B cell (primary cell): ENCODE measurements at regions not wholly inside any gene's neighbourhood (a gene's known extent, or its start where the extent isn't known, plus 50 kb on each side); places are given as distances from the start of the nearest gene placed in this dataset.
"Not testable (repeated sequence)": the region's sequence is repeated elsewhere in the genome, so short reads cannot be mapped to it uniquely, and the experiment has no call there.

Experiments
- ATAC-seq: fragments of 200-7000 bp; cut with Tn5 transposase; one replicate; pipeline ENCODE4 v1.10.0; 2021; ENCODE audit warnings: low read depth, mild to moderate bottlenecking, moderate number of reproducible peaks, moderate library complexity
- CTCF ChIA-PET: fragments of 350-600 bp; sonication (Branson Sonifier 250); formaldehyde crosslinking; loops from one replicate; lab custom pipeline; 2021; ENCODE audit warnings: antibody characterized with exemption, inconsistent platforms; lab: Charles Lee
- POLR2A ChIA-PET: fragments of 350-600 bp; sonication (Branson Sonifier 250); formaldehyde crosslinking; loops from one replicate; lab custom pipeline; 2021; ENCODE audit warnings: antibody characterized with exemption; lab: Charles Lee
- DNase-seq: peaks from one replicate; pipeline ENCODE4 v3.0.0; 2013
- H2AFZ ChIP-seq: 2 replicates; pipeline ENCODE4 v1.6.1; 2012; ENCODE audit warnings: mild to moderate bottlenecking, low read depth, low read length; ENCODE audit not compliant: insufficient read depth, poor library complexity, severe bottlenecking
- H3K27ac ChIP-seq, 2 donors: 1 replicate in 1 of 2; 2 replicates in 1 of 2; pipeline ENCODE4 v1.5.1; 2012 to 2013; ENCODE audit warnings: low read length in 2 of 2, mild to moderate bottlenecking in 2 of 2, moderate library complexity in 1 of 2
- H3K27me3 ChIP-seq, 4 experiments: fragments of 200-600 bp in 1 of 4; sonication (generic) in 1 of 4; replicated peaks in 1 of 4; 1 replicate in 2 of 4; 2 replicates in 2 of 4; pipeline versions ENCODE4 v1.6.1 to v1.7.0; 2013 to 2016; ENCODE audit warnings: low read length in 3 of 4, mild to moderate bottlenecking in 2 of 4, mixed read lengths in 1 of 4, moderate library complexity in 1 of 4; ENCODE audit not compliant: insufficient read depth in 4 of 4, control insufficient read depth in 3 of 4; ENCODE audit errors: control extremely low read depth in 1 of 4
- H3K36me3 ChIP-seq, 2 experiments: replicated peaks in 1 of 2; 1 replicate in 1 of 2; 2 replicates in 1 of 2; pipeline versions ENCODE4 v1.6.1 to v1.7.1; 2013; ENCODE audit warnings: low read length in 1 of 2; ENCODE audit not compliant: insufficient read depth in 2 of 2, control insufficient read depth in 1 of 2; ENCODE audit errors: control extremely low read depth in 1 of 2, extremely low read depth in 1 of 2
- H3K4me1 ChIP-seq, 2 donors: fragments of 200-600 bp in 1 of 2; sonication (generic) in 1 of 2; 1 replicate in 1 of 2; 2 replicates in 1 of 2; pipeline versions ENCODE4 v1.5.1 to v1.6.1; 2013 to 2017; ENCODE audit warnings: low read length in 2 of 2; ENCODE audit not compliant: control insufficient read depth in 2 of 2, insufficient read depth in 2 of 2
- H3K4me2 ChIP-seq: replicated peaks from 2 replicates; pipeline ENCODE3; 2012; ENCODE audit warnings: mild to moderate bottlenecking, low read depth, low read length; ENCODE audit not compliant: poor library complexity, severe bottlenecking
- H3K4me3 ChIP-seq, 5 experiments: fragments of 200-600 bp in 1 of 5; sonication (generic) in 1 of 5; 1 replicate in 3 of 5; 2 replicates in 2 of 5; pipeline versions ENCODE4 v1.5.1 to v1.7.0; 2011 to 2016; ENCODE audit warnings: low read length in 4 of 5, mild to moderate bottlenecking in 4 of 5, low read depth in 2 of 5, control low read depth in 1 of 5, moderate library complexity in 1 of 5; ENCODE audit not compliant: insufficient read depth in 1 of 5; ENCODE audit errors: control extremely low read depth in 1 of 5, extremely low read depth in 1 of 5
- H3K79me2 ChIP-seq: fragments of 200-600 bp; sonication (generic); one replicate; pipeline ENCODE4 v1.6.0; 2016; ENCODE audit warnings: low read length; ENCODE audit not compliant: control insufficient read depth, insufficient read depth
- H3K9ac ChIP-seq: fragments of 200-600 bp; sonication (generic); 2 replicates; pipeline ENCODE4 v1.6.1; 2017; ENCODE audit warnings: mild to moderate bottlenecking, low read length, moderate library complexity
- H3K9me3 ChIP-seq, 3 donors: one replicate each; pipeline versions ENCODE4 v1.6.1 to v1.7.1; 2013; ENCODE audit warnings: low read length in 2 of 3; ENCODE audit not compliant: control insufficient read depth in 2 of 3, insufficient read depth in 1 of 3; ENCODE audit errors: control extremely low read depth in 1 of 3
- H4K20me1 ChIP-seq: 2 replicates; pipeline ENCODE4 v1.6.0; 2012; ENCODE audit warnings: mild to moderate bottlenecking, low read length; ENCODE audit not compliant: insufficient read depth, control insufficient read depth, poor library complexity, severe bottlenecking
- H3K27ac Mint-ChIP-seq: one replicate; pipeline ENCODE4 v1.8.0; 2021; ENCODE audit warnings: mixed read lengths
- H3K27me3 Mint-ChIP-seq: one replicate; pipeline ENCODE4 v1.8.0; 2021; ENCODE audit warnings: mixed read lengths
- H3K4me1 Mint-ChIP-seq: one replicate; pipeline ENCODE4 v1.8.0; 2021; ENCODE audit warnings: mixed read lengths
- H3K4me3 Mint-ChIP-seq: one replicate; pipeline ENCODE4 v1.8.0; 2021; ENCODE audit warnings: mixed read lengths
- H3K9me3 Mint-ChIP-seq: one replicate; pipeline ENCODE4 v1.8.0; 2022; ENCODE audit warnings: mixed read lengths; ENCODE audit not compliant: insufficient read depth
- CTCF ChIP-seq: fragments of 200-600 bp; IDR thresholded peaks from one replicate; pipeline ENCODE4 v1.8.0; 2022; ENCODE audit warnings: antibody characterized with exemption, mild to moderate bottlenecking
- WGBS: methylation state at CpG from one replicate; pipeline ENCODE4 v1.1.5; 2013; ENCODE audit warnings: missing lambda C conversion rate; ENCODE audit not compliant: insufficient coverage; 5-methylcytosine and 5-hydroxymethylcytosine counted together
- intact Hi-C: fragments of 100-400 bp; cut with micrococcal nuclease; formaldehyde crosslinking; loops from one replicate; pipeline ENCODE4 v1.10.0; 2022

GRCh38 chr10:47646686-47647273, 116.6 kb downstream of the SYT15B start:
- H3K4me1 Mint-ChIP-seq, H3K9ac ChIP-seq, H2AFZ ChIP-seq, H3K27ac ChIP-seq, H3K9me3 ChIP-seq, H3K36me3 ChIP-seq, H3K4me3 ChIP-seq, H4K20me1 ChIP-seq, H3K27ac Mint-ChIP-seq, POLR2A ChIA-PET, H3K4me2 ChIP-seq, H3K9me3 Mint-ChIP-seq, H3K4me1 ChIP-seq, ATAC-seq, CTCF ChIA-PET, H3K4me3 Mint-ChIP-seq, intact Hi-C loops, H3K79me2 ChIP-seq, H3K27me3 Mint-ChIP-seq, H3K27me3 ChIP-seq: not testable (repeated sequence)
- no CpG with 5 or more reads among the region's 2 CpGs for WGBS
- DNase-seq: peak; percentile 21
- TF ChIP-seq CTCF: peak; percentile 62

- POLR2A ChIA-PET, H4K20me1 ChIP-seq, H3K9me3 Mint-ChIP-seq, CTCF ChIA-PET, H3K4me3 Mint-ChIP-seq, intact Hi-C loops, H3K27ac Mint-ChIP-seq, H3K9me3 ChIP-seq, H3K9ac ChIP-seq, H3K27ac ChIP-seq, H3K4me1 Mint-ChIP-seq, H3K27me3 Mint-ChIP-seq, H2AFZ ChIP-seq, H3K4me2 ChIP-seq, H3K27me3 ChIP-seq, ATAC-seq, H3K36me3 ChIP-seq, DNase-seq, H3K4me3 ChIP-seq, H3K79me2 ChIP-seq, H3K4me1 ChIP-seq: not testable (repeated sequence)
- no CpG with 5 or more reads among the region's 1 CpG for WGBS
Measured at GRCh38 chr10:47626975-47627374, 103.5 kb upstream of the AGAP9 start.

- H3K9ac ChIP-seq, H3K79me2 ChIP-seq, H3K4me1 ChIP-seq, POLR2A ChIA-PET, DNase-seq, H3K4me3 Mint-ChIP-seq, H3K27me3 ChIP-seq, H3K9me3 Mint-ChIP-seq, H3K4me3 ChIP-seq, H3K36me3 ChIP-seq, H3K4me1 Mint-ChIP-seq, H3K9me3 ChIP-seq, H2AFZ ChIP-seq, H3K4me2 ChIP-seq, CTCF ChIA-PET, H3K27me3 Mint-ChIP-seq, ATAC-seq, intact Hi-C loops, H4K20me1 ChIP-seq, H3K27ac Mint-ChIP-seq, H3K27ac ChIP-seq: not testable (repeated sequence)
- no CpG with 5 or more reads among the region's 2 CpGs for WGBS
Measured at GRCh38 chr10:47622719-47623118, 99.3 kb upstream of the AGAP9 start.
